ENCODE measurements at regions not wholly inside any gene's neighbourhood (a gene's known extent, or its start where the extent isn't known, plus 50 kb on each side); places are given as distances from the start of the nearest gene placed in this dataset.
"Not testable (repeated sequence)": the region's sequence is repeated elsewhere in the genome, so short reads cannot be mapped to it uniquely, and the experiment has no call there.

DNA sequence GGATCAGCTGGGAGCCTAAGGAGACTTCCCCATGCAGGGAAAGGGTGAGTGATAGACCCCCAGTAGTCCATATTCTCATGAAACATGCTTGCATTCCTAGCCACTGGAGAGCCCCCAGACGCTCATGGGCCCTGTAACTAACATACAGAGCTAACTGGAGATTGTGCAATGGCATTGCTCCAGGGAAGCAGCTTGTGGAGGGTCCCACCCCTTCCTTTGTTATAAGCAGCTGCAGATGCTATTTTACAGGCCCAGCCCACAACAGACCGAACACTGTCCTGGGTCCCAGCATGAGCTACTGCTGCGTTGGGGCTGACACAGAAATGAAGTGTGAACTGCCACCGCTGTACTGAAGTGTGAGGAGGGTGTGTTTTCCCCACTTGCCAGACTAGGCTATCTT is 1465.7 kb upstream of the DIAPH2 start:
- DNase-seq = no peak

DNA sequence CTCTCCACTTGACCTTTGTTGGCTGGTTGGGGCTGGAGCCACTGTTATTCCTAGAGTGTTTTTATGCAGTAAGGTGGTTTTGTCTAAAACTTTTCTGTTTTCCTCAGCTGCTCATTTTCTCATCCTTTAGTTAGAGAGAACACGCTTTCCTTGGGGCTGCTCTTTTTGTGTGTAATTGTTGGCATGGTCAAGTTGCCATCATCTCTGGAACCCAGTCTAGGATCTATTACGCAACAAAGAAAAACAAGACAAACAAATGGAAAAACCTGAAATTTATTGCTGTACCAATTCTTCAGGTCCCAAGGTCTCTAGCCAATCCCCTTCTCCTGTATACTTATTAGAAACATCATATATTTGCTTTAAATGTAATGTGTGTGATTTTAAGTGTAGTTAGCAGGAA is 1436.3 kb upstream of the DIAPH2 start:
- no peak for DNase-seq

DNA sequence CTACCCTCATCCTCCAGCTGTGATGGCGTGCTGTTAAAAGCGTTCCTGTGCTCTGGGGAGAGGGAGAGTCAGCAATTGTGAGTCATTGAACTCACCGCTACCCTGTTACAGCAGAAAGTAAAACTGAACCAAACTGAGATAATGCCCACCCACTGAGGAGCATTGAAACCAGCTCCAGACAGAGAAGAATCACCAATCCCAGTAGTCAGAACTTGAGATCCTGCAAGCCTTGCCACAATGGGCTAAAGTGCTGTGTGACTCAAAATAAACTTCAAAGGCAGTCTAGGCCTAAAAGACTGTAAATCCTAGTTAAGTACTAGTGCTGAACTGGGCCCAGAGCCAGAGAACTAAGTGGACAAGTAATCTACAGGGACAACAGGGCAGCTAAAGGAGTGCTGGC is 1394.2 kb upstream of the DIAPH2 start:
- no peak for DNase-seq

DNA sequence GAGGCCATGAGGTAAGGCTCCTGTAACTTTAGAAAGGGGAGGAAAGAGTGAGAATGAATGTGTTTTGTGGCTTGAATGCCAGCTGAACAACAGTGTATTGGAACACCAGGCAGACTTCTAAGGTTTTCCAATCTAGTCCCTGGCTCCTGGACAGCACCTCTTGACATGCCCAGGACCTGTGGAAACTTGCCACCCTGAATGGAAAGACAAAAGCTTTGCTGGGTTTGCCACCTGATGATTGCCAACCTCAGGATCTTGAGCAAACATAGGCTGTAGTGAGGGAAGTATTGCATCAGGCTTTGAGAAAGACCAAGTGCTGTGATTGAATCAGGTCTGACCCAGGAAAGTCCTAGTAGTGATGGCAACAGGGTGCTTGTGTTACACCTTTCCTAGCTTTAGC is 1393.1 kb upstream of the DIAPH2 start:
- no peak for DNase-seq

DNA sequence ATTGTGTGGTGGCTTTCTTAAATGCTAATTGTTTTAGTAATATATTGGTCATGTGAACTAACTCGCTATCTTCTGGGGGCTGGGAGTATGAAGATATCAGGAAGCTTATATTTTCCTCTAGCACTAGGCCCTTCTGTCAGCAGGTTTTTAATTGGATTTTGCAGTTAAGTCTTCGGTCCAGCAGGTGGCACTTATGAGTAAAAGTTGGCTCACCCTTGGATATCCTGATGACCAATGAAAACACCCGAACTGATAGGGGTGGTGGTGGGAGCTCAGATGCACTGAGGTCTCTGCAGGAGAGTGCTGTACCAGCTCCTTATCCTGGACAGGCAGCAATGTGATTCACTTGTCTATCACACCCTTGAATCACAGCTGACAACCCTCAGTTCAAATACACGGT is 1365.8 kb upstream of the DIAPH2 start:
- no peak for DNase-seq

DNA sequence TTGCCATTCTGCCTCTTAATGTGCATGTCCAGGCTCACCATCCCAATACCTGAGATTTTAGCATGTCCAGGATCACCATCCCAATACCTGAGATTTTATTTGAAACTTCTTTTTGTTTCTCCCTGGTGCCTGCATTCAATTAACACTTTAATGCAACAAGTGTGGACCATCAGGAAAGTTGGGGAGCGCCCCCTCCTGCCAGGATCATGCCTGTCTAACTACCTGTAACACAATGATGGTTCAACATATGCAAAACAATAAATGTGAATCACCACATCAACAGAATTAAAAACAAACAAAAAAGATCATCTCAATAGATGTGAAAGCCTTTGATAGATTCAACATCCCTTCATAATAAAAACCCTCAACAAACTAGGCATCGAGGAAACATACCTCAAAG is 1359.5 kb upstream of the DIAPH2 start:
- no peak for DNase-seq

DNA sequence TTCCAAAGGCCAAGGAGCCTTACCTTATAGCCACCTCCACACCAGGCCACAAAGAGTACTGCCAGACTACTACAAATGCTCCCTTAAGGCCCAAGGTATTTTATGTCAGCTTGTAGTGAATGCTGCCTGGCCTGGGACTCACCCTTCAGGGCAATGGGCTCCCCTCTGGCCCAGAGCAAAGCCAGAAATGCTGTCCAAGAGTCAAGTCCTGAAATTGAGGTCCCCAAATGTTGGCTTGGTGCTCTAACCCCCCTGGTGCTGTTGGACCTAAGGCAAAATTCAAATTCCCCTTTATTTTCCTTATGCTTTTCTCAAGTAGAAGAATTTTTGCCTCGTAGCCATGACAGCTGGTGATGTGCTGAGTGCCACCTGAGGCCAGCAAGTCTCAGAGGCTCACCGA is 1354.3 kb upstream of the DIAPH2 start:
- DNase-seq = no peak

DNA sequence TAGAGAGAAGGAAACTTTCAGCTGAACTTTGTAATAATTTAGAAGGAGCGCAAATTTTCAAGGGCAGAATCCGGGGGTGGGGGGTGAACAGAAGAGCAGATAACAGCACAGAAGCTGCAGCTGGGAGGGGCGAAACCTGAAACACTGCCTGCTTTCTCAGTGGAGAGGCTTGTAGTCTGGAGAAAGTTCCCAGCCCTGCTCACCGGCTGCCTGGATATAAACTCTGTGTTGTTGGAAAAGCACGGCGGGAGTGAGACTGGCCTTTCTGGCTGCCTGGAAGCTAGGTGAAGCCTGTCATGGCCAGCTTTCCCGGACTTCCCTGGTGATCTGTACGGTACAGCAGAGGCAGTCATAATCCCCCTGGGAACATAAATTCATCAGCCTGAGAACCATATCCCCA is 1352.1 kb upstream of the DIAPH2 start:
- no peak for DNase-seq

DNA sequence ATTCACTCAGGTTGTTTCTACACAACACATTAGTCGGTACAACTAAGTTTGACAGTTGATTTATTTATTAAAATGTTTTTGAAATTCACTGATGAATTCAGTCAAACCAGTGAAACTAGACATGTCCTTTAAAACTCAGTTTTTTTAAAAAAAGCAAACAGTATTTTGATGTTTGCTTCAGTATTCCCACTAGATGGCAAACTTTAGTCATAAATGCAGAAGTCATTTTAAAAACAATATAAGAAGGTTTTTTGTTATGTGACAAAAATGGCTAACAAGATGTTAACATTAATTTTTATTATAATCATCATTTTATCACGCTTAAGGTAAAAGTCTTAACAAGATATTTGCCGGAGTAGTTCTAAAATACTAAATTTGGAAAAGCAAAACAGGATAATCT is 1337.8 kb upstream of the DIAPH2 start:
- no peak for DNase-seq

DNA sequence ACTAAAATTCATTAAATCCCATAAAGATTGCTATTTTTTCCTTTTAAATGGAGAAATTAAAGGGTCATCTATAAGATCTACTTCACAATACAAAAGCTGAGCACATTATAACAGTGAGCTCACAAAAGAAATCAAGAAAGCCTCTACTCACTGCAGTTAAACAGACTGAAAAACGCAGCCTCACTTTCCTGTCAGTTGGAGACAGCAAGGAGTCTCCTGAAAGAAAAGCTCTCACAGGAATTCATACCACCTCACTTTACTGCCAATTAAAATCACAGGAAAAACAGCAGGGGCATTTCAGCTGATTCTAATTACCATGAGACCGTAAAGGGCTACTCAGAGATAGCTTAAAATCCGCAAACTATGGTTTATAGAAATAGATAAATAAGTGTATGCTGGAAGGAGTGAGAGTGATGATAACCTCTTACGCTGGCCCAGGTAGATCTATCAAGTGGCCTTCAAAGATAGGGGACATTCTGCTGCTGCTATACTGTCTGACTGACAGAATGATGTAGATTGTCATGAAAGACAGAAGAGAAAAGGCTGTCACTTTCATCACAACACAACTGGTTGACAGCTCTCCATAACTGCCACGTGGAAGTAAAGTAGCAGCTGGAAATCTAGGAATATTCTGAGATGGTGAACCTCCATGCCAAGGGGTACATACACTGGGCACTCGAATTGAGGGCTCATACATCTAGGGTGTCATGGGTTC is 1333.7 kb upstream of the DIAPH2 start:
- DNase-seq = no peak

DNA sequence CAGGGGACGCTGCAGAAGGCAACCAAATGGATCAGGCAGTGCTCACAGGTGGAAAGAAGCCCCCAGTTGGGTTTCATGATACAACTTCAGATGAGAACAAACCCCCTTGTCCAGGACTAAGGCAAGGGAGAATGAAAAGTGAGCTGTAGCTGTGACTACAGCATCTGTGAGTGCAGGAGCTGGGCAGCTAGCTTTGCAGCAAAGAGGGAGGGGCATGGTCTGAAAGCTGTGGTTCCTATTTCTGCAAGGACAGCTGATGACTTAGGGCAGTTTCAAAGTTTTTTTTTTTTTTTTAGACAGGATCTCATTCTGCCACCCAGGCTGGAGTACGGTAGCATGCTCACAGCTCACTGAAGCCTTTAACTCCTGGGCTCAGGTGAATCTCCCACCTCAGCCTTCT is 1317.4 kb upstream of the DIAPH2 start:
- DNase-seq = no peak

DNA sequence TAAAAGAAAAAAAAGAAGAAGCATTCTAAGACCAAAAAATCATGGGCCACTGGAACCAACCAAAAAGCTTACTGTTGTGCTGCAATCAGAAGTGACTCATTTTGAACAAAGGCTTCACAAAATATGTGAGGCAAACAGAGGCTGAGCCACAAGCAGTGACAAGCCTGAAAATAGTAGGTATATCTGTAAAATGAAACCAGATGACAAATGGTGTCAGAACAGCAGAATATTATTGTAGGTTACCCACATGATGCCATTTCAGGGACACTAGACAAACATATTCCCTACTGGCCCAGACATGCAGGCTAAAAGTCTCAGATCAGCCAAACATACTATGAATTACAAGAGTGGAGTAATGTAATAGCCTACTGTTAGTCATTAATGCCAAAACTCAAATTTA is 1301.8 kb upstream of the DIAPH2 start:
- DNase-seq = no peak

DNA sequence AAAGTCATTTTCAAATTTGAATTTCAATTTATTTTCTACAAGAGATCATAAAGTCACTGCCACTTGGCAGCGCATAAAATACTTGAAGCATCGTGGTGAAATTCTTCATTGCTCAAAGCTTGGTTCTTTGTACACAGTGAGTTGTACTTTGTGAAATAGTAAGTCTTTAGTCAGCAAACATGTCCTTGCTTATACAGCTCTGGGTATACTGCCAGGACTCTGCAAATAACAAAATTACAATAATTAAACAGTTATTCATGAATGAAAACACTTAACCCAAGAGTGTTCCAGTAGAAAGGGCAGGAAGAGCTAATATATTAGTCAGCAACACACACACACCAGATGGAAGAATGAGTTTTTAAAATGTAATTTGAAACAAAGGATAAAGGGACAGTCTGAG is 1300.9 kb upstream of the DIAPH2 start:
- DNase-seq = no peak

DNA sequence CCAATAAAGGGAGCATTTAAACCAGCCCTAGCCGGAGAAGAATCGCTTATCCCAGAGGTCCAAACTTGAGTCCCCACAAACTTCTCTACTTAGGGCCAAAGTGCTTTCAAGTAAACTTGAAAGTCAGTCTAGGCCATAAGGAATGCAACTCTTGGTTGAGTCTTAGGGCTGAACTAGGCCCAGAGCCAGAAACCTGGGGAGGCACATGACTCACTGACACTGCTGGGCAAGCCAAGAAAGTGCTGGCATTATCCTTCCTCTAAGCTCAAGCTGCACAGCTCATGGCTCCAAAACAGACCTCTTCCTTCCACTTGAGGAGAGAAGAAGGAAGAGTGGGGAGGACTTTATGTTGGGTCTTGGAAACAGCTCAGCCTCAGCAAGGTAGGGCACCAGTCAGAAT is 1257.3 kb upstream of the DIAPH2 start:
- DNase-seq = no peak

DNA sequence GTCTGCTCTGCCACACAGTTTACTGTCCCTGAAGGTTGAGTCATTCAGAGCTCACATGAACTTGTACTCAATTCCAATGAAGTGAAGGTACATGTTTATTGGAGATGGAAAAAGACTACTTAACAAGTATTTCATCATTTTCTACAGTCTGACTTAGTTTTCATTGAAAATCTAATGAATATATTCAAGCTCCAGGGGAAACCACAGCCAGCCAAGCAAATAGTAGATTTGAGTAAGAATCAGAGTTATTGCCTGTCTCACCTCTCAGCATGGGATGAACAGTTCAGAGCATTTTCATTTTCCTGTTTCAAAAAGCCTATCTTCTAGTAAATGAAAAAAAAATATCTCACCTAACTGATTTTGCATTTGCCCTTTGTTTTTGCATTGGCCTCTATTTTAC is 1249.4 kb upstream of the DIAPH2 start:
- DNase-seq = no peak

DNA sequence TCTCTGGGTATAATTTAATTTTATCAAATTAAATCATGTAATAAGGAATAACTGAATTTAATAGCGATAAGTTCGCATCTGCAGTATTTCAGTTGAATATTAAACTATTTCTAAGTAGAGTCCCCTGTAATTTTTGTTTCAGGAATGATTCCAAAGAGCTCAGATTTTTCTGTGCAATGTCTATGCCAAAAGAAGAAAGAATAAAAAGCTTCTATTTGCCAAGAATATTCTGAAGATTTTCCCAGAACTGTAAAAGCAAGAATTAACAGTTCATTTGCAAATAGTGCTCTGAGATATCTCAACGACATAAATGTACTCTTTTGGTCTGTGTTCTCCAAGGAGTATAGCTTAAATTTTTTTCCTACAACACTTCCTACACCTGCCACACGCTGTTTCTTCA is 1242.8 kb upstream of the DIAPH2 start:
- no peak for DNase-seq

DNA sequence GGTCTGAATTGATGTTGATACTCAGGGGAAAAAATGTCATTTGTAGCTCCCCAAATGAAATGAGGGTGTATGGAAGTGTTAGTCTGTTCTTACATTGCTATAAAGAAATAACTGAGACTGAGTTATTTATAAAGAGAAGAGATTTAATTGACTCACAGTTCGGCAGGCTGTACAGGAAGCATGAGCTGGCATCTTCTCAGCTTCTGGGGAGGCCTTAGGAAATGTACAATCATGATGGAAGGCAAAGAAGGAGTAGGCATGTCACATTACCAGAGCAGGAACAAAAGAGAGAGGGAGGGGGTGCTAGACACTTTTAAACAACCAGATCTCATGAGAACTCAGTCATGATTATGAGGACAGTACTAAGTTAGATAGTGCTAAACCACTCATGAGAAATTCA is 1199.9 kb upstream of the DIAPH2 start:
- DNase-seq = no peak

DNA sequence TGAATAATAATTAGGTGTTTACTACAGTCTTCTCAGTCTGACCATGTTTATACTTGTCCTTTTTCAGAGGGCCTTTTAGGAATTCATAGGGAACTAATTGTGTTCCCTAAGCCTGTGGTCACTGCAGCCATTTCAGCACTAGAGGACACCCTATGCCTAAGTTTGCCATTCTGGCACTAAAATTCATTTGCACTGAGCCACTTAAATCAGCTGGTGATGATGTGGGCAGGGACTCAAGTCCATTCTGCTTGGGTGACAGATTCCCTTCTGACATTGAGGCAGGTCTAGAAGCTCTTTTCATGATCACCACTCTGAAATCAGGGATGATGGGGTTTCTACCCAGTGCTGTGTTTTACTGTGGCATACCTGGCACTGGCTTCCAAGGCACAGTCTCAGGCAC is 1178.9 kb upstream of the DIAPH2 start:
- DNase-seq = no peak

DNA sequence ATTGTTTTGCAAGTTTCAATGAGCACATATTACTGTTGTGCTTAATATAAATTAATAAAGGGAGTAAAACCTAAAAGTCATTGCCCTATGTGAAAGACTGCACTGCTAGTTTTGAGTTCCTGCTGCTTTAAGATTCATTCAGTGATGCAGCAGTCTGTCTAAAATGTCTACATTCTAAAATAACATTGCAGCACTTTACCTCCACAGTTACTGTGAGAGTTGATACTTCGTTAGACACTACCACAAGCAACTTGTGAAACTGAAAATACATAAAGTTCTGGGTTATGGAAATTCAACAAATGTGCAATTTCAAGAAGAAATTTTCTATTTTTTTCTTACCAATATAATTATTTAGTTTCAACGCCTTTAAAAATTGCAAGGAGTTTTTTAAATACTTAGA is 1175.2 kb upstream of the DIAPH2 start:
- DNase-seq = no peak

DNA sequence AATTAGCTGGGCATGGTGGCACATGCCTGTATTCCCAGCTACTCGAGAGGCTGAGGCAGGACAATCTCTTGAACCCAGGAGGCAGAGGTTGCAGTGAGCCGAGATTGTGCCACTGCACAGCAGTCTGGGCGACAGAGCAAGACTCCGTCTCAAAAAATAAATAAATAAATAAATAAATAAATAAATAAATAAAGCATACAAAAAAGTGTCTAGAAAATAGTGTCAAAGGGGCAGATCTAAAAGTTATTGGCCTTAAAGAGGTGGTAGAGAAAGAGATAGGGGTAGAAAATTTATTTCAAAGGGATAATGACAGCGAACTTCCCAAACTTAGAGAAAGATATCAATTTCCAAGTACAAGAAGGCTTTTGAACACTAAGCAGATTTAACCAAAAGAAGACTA is 1160.6 kb upstream of the DIAPH2 start:
- not testable (repeated sequence) for DNase-seq

DNA sequence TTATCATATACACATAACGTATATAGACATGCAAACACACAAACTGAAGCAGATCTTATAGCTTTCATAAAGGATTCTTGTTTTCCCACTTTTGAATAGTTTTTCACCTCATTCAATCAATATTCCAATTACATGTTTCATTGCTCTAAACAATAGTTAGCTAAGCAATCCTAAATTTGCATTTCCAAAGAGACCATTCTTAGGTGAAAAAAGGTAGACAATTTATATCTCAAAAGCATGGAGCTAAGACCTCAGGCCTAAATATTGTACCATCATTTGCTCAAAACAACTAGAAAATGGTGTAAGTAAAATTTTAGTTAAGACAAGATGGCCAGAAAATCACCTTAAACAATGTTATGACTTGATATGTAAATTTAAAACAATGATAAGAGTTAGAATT is 1148.5 kb upstream of the DIAPH2 start:
- no peak for DNase-seq

DNA sequence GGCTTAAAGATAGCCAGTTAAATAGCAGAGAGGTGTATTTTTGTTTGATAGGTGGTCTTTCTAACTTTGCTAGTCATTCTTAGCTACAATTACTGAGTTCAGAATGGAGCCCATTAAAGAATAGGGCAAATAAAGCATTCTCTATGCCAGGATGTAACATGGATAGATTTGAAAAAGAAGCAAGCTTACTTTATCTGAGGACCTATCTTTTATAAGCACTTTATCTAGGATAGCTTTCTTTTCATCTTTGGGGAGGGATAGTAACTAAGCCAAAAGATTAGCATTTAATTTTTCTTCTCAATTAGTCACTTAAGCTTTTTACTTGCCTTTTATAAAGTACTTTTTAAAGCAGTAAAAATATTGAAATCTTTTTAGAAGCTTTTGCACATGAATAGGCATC is 1148.0 kb upstream of the DIAPH2 start:
- DNase-seq = no peak

DNA sequence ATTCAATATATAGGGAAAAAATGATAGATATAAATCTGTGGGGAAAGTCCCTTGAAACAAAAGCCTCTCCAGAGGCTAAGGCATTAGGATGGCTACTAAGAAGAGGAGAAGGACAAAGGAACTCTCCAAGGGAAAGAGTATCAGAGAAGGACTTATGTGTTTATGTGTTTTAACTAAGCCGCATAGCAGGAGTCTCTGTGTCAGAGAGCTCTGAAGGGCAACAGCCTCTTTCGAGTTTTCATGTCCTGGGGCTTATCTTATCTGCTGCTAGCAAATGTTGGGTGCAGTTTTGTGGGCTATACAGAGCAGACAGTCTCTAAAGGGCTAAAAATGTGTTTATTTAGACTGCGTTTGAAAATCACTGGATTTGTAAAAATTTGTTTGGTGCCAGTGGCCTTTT is 1145.6 kb upstream of the DIAPH2 start:
- no peak for DNase-seq

DNA sequence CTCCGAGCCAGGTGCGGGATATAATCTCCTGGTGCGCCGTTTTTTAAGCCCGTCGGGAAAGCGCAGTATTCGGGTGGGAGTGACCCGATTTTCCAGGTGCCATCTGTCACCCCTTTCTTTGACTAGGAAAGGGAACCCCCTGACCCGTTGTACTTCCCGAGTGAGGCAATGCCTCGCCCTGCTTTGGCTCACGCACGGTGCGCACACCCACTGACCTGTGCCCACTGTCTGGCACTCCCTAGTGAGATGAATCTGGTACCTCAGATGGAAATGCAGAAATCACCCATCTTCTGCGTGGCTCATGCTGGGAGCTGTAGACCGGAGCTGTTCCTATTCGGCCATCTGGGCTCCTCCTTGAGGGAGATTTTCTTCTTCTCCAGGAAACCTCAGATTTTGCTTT is 1135.1 kb upstream of the DIAPH2 start:
- not testable (repeated sequence) for DNase-seq

DNA sequence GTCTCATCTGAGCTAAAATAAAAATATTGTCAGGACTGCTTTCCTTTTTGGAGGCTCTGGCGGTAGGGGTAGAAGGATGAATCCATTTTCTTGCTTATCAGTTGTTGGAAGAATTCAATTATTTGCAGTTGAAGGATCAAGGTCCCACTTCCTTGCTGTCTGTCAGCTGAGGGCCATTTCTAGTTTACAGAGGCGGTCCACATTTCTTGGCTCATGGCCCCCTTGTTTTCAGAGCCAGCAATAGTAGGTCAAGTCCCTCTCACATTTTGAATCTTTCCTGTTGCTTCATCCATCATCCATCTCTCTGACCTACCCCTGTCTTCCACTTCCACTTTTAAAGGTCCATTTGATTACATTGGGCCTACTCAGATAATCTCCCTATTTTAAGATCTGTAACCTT is 1099.3 kb upstream of the DIAPH2 start:
- no peak for DNase-seq

DNA sequence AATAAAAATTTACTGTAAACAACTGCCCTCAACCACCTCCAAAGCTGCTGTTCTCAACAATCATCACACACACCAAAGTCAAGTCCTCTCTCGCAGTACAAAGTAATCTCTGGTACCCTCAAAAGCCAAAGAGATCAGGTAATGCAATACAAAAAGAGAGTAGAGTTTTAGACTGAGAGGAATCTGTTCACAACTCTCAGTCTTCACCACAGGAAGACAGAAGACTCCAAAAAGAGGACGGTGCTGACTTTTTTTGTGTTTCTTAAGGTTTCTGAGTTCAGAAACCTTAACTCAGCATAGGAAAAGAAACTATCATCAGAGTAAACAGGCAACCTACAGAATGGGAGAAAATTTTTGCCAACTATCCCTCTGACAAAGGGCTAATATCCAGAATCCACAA is 1072.3 kb upstream of the DIAPH2 start:
- no peak for DNase-seq

Measured in femur (tissue), 1 donor.